Psoas muscle (tissue), 7 donors: ENCODE measurements at regions not wholly inside any gene's neighbourhood (a gene's known extent, or its start where the extent isn't known, plus 50 kb on each side); places are given as distances from the start of the nearest gene placed in this dataset.

ENCODE experiments used
- ATAC-seq, 4 donors: fragments of 200-7000 bp; cut with Tn5 transposase; one replicate each; pipeline ENCODE4 v1.9.1; 2020; ENCODE audit warnings: moderate library complexity in 3 of 4, mild to moderate bottlenecking in 2 of 4
- DNase-seq, 2 donors: peaks; one replicate each; pipeline ENCODE4 v3.0.0-alpha.2; 2020
- H3K27ac ChIP-seq: fragments of 200-600 bp; one replicate; pipeline ENCODE4 v1.8.0; 2022
- H3K27me3 ChIP-seq, 3 donors: fragments of 200-600 bp in 1 of 3; one replicate each; pipeline versions ENCODE4 v1.6.1 to v1.8.0; 2013 to 2022; ENCODE audit warnings: low read length in 2 of 3, mild to moderate bottlenecking in 2 of 3, moderate library complexity in 1 of 3; ENCODE audit not compliant: insufficient read depth in 3 of 3
- H3K36me3 ChIP-seq, 2 donors: fragments of 200-600 bp in 1 of 2; one replicate each; pipeline versions ENCODE4 v1.6.1 to v1.8.0; 2013 to 2022; ENCODE audit warnings: low read depth in 1 of 2, mild to moderate bottlenecking in 1 of 2, moderate library complexity in 1 of 2; ENCODE audit not compliant: insufficient read depth in 1 of 2
- H3K4me1 ChIP-seq: fragments of 200-600 bp; one replicate; pipeline ENCODE4 v1.8.0; 2022
- H3K4me3 ChIP-seq: fragments of 200-600 bp; one replicate; pipeline ENCODE4 v1.8.0; 2022; ENCODE audit warnings: mild to moderate bottlenecking
- H3K9me3 ChIP-seq: fragments of 200-600 bp; one replicate; pipeline ENCODE4 v1.8.0; 2022
- WGBS, 3 donors: extraction: QIAGEN DNeasy Blood & Tissue Kit; methylation state at CpG; one replicate each; pipeline versions ENCODE4 v1.1.6 to v1.1.7; 2013; 5-methylcytosine and 5-hydroxymethylcytosine counted together
- intact Hi-C, 2 donors: fragments of 100-400 bp; cut with DNase I; formaldehyde crosslinking; loops; one replicate each; pipeline versions ENCODE4 v1.11.0 to v1.14.2; 2022
- TF ChIP-seq, protein P1 (sequence below): fragments of 200-600 bp; IDR thresholded peaks from one replicate; pipeline ENCODE4 v1.8.0; 2022; ENCODE audit warnings: antibody characterized with exemption
- donor health status: healthy with polysubstance abuse.
- donor health status: DM: no; HTN: no; CAD: no; lungs with moderate emphysema.
- donor health status: Bipolar disorder and iron deficiency.
- donor health status: healthy.
- donor health status: DM: yes; HTN: yes; CAD: no.
- donor health status: DM: no; HTN: no; CAD: no.
- donor health status: DM: yes; HTN: yes; CAD: no.

DNA sequence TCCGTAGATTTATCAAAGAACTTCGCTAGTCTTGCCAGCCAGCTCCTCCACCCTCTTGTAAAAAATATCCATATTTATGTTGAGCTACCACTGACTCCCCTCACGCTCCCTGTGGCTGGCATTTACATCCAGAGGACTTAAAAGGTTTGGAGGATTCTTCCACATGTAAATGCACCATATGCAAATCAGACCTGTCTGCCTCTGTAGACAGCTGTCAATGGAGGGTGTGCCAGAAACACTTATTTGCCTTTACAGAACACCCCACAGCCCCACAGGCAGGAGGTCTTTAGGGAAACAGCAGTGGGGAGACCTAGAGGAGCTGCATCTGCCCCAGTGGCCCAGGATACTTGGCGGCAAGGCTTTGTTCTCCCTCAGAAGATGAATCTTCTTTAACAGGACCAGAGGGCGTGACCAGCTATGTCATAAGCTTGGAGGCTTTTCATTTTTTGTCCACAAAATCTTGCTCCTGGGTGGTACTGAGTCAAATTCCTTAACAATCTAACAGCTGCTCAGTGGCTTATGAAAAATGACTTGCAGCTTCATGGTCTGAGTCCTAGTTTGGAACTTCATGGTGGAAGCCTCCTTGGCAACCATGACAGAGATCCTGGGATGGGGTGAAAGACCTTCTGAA lies 535.8 kb downstream of the EBF1 start:
- DNase-seq, result no peak
- Histone ChIP-seq H3K4me1 (no peaks in the 10 kb centered on the region), H3K36me3 (no peaks in the 10 kb centered on the region), H3K27me3 (no peaks in the 10 kb centered on the region), H3K27ac (no peak overlapping the region), H3K4me3 (no peak overlapping the region), H3K9me3 (no peaks in the 10 kb centered on the region)
- 75 to 92% (median 82%) methylated on average over 5 of the region's 5 CpGs for WGBS, 3 donors
- intact Hi-C loops, result no loop called here
- ATAC-seq, result no peak
- TF ChIP-seq, protein P1, sequence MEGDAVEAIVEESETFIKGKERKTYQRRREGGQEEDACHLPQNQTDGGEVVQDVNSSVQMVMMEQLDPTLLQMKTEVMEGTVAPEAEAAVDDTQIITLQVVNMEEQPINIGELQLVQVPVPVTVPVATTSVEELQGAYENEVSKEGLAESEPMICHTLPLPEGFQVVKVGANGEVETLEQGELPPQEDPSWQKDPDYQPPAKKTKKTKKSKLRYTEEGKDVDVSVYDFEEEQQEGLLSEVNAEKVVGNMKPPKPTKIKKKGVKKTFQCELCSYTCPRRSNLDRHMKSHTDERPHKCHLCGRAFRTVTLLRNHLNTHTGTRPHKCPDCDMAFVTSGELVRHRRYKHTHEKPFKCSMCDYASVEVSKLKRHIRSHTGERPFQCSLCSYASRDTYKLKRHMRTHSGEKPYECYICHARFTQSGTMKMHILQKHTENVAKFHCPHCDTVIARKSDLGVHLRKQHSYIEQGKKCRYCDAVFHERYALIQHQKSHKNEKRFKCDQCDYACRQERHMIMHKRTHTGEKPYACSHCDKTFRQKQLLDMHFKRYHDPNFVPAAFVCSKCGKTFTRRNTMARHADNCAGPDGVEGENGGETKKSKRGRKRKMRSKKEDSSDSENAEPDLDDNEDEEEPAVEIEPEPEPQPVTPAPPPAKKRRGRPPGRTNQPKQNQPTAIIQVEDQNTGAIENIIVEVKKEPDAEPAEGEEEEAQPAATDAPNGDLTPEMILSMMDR, result no peak

GRCh38 chr5:158561562-158562190 lies 538.0 kb downstream of the EBF1 start:
- ATAC-seq, result no peak

GRCh38 chr5:158560170-158560569 lies 539.5 kb downstream of the EBF1 start:
- H3K4me1 ChIP-seq, result no peaks in the 10 kb centered on the region
- H3K9me3 ChIP-seq, result peaks cover 2% of the 10 kb centered on the region
- 35 to 42% (median 38%) methylated on average over 6 of the region's 6 CpGs for WGBS, 3 donors
- H3K36me3 ChIP-seq, result no peaks in the 10 kb centered on the region
- ATAC-seq (no peak), DNase-seq (peak in 1 of 2 donors; percentile 59)
- intact Hi-C loops, result no loop called here
- no peak overlapping the region for H3K4me3 ChIP-seq
- H3K27ac ChIP-seq, result no peak overlapping the region
- H3K27me3 ChIP-seq, result no peaks in the 10 kb centered on the region
- TF ChIP-seq, protein P1, result no peak

More at GRCh38 chr5:158561562-158562190, 538.0 kb downstream of the EBF1 start:
- intact Hi-C loops, result no loop called here
- WGBS, 3 donors, result 73 to 83% (median 79%) methylated on average over 7 of the region's 7 CpGs
- H3K27ac ChIP-seq, result no peak overlapping the region
- H3K4me3 ChIP-seq, result no peak overlapping the region
- DNase-seq, result no peak
- TF ChIP-seq, protein P1, result no peak
- H3K27me3 ChIP-seq, result no peaks in the 10 kb centered on the region
- H3K4me1 ChIP-seq, result no peaks in the 10 kb centered on the region
- no peaks in the 10 kb centered on the region for H3K36me3 ChIP-seq
- H3K9me3 ChIP-seq, result no peaks in the 10 kb centered on the region

GRCh38 chr5:158559643-158560042 lies 540.1 kb downstream of the EBF1 start:
- Histone ChIP-seq H3K4me1 (no peaks in the 10 kb centered on the region), H3K27ac (no peak overlapping the region), H3K36me3 (no peaks in the 10 kb centered on the region), H3K4me3 (no peak overlapping the region), H3K27me3 (no peaks in the 10 kb centered on the region), H3K9me3 (peaks cover 2% of the 10 kb centered on the region)
- intact Hi-C loops, result no loop called here
- TF ChIP-seq, protein P1, result no peak
- 94 to 95% (median 94%) methylated on average over 7 of the region's 7 CpGs for WGBS, 3 donors
- DNase-seq (no peak), ATAC-seq (no peak)
